Vagina (tissue), 2 donors: ENCODE measurements at regions not wholly inside any gene's neighbourhood (a gene's known extent, or its start where the extent isn't known, plus 50 kb on each side); places are given as distances from the start of the nearest gene placed in this dataset.

Experiments used
- POLR2A ChIP-seq, 2 donors: fragments of 450-650 bp; IDR thresholded peaks; one replicate each; pipeline ENCODE4 v1.6.1; 2017; ENCODE audit warnings: antibody characterized with exemption in 2 of 2, mild to moderate bottlenecking in 2 of 2, moderate library complexity in 2 of 2
- TF ChIP-seq, protein P1 (sequence below), 3 experiments: fragments of 450-650 bp in 2 of 3; fragments of 200-600 bp in 1 of 3; sonication (generic) in 1 of 3; IDR thresholded peaks; one replicate each; pipeline ENCODE4 v1.5.1; 2017 to 2019; ENCODE audit warnings: antibody characterized with exemption in 3 of 3, mild to moderate bottlenecking in 2 of 3, moderate library complexity in 2 of 3

DNA sequence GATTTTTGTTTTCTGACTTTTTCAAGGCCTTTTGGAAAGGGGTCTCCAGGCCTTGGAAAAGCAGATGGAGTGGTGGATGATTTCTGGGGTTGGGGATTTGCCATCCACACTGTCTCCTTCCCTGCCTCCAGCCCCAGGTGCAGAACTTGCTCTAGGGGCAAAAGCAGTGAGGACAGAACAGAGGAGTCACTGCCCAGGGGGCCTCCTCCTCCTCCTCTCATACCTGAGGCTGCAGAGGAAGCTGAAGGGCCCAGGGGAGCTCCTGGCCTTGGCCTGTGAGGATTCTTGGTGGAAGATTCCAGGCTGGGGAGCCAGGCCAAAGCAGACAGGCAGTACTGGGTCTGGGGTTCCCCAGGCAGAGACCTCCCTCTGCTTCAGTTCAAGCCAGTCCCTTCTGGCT, 52.3 kb upstream of the URI1 start:
- TF ChIP-seq, protein P1, sequence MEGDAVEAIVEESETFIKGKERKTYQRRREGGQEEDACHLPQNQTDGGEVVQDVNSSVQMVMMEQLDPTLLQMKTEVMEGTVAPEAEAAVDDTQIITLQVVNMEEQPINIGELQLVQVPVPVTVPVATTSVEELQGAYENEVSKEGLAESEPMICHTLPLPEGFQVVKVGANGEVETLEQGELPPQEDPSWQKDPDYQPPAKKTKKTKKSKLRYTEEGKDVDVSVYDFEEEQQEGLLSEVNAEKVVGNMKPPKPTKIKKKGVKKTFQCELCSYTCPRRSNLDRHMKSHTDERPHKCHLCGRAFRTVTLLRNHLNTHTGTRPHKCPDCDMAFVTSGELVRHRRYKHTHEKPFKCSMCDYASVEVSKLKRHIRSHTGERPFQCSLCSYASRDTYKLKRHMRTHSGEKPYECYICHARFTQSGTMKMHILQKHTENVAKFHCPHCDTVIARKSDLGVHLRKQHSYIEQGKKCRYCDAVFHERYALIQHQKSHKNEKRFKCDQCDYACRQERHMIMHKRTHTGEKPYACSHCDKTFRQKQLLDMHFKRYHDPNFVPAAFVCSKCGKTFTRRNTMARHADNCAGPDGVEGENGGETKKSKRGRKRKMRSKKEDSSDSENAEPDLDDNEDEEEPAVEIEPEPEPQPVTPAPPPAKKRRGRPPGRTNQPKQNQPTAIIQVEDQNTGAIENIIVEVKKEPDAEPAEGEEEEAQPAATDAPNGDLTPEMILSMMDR (IDR thresholded peaks at IDR 0.05) = no peak
- TF ChIP-seq POLR2A (IDR thresholded peaks at IDR 0.05) = no peak
